Immature natural killer cell (primary cell): ENCODE measurements at regions not wholly inside any gene's neighbourhood (a gene's known extent, or its start where the extent isn't known, plus 50 kb on each side); places are given as distances from the start of the nearest gene placed in this dataset.

Experiments used
- DNase-seq, 3 donors: peaks; one replicate each; pipeline ENCODE4 v3.0.0; 2022; ENCODE audit warnings: mixed read lengths in 1 of 3
- H3K27ac Mint-ChIP-seq, 6 donors: one replicate each; pipeline ENCODE4 v1.8.0; 2020; ENCODE audit warnings: mixed read lengths in 6 of 6, mild to moderate bottlenecking in 5 of 6, inconsistent platforms in 4 of 6, moderate library complexity in 3 of 6
- H3K27me3 Mint-ChIP-seq, 3 donors: one replicate each; pipeline ENCODE4 v1.8.0; 2020 to 2021; ENCODE audit warnings: low read depth in 3 of 3, mild to moderate bottlenecking in 3 of 3, mixed read lengths in 3 of 3, moderate library complexity in 3 of 3, inconsistent platforms in 1 of 3
- H3K36me3 Mint-ChIP-seq, 3 donors: one replicate each; pipeline ENCODE4 v1.8.0; 2020; ENCODE audit warnings: mixed read lengths in 3 of 3, inconsistent platforms in 2 of 3, mild to moderate bottlenecking in 2 of 3
- H3K4me1 Mint-ChIP-seq, 2 donors: one replicate each; pipeline ENCODE4 v1.8.0; 2020; ENCODE audit warnings: inconsistent platforms in 2 of 2, mild to moderate bottlenecking in 2 of 2, mixed read lengths in 2 of 2, moderate library complexity in 1 of 2
- H3K4me3 Mint-ChIP-seq, 5 donors: one replicate each; pipeline ENCODE4 v1.8.0; 2020; ENCODE audit warnings: mild to moderate bottlenecking in 5 of 5, mixed read lengths in 5 of 5, inconsistent platforms in 3 of 5, moderate library complexity in 3 of 5
- H3K9me3 Mint-ChIP-seq, 6 donors: one replicate each; pipeline ENCODE4 v1.8.0; 2020; ENCODE audit warnings: mild to moderate bottlenecking in 6 of 6, mixed read lengths in 6 of 6, inconsistent platforms in 4 of 6, moderate library complexity in 3 of 6

GRCh38 chr13:76783798-76784197 is 102.4 kb downstream of the KCTD12 start:
- Mint-ChIP-seq H3K4me3 (no peak overlapping the region), H3K27me3 (peaks cover 0 to 11% (median 1%) of the 10 kb centered on the region in 3 donors), H3K9me3 (peaks cover 0 to 11% (median 3%) of the 10 kb centered on the region in 6 donors), H3K4me1 (no peaks in the 10 kb centered on the region), H3K27ac (no peak overlapping the region), H3K36me3 (no peaks in the 10 kb centered on the region)
- DNase-seq, result no peak

GRCh38 chr13:76778853-76779252 is 107.4 kb downstream of the KCTD12 start:
- H3K4me1 Mint-ChIP-seq, result no peaks in the 10 kb centered on the region
- no peak overlapping the region for H3K4me3 Mint-ChIP-seq
- H3K27me3 Mint-ChIP-seq, result peaks cover 0 to 12% (median 2%) of the 10 kb centered on the region in 3 donors
- H3K9me3 Mint-ChIP-seq, result peaks cover 0 to 2% (median 0%) of the 10 kb centered on the region in 6 donors
- H3K36me3 Mint-ChIP-seq, result no peaks in the 10 kb centered on the region
- no peak overlapping the region for H3K27ac Mint-ChIP-seq
- DNase-seq, result no peak

DNA sequence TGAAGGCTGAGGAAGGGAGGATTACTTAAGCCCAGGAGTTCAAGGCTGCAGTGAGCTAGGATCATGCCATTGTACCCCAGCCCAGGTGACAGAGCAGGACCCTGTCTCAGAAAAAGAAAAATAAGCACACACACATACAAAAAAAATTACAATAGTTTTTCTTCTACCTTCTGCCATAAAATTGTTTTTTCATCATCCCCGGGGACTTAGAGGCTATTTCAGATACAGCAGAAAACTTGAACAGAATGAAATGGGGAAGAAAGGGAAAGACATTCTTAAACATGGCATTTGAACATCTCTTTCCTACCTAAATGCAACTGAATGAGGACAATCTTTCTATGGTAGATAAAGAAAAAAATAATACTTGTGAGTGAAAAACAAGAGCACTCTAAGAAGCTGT is 109.1 kb downstream of the KCTD12 start:
- Mint-ChIP-seq H3K36me3 (no peaks in the 10 kb centered on the region), H3K4me1 (no peaks in the 10 kb centered on the region), H3K4me3 (no peak overlapping the region), H3K27me3 (peaks cover 0 to 12% (median 2%) of the 10 kb centered on the region in 3 donors), H3K27ac (no peak overlapping the region), H3K9me3 (peaks cover 0 to 2% (median 0%) of the 10 kb centered on the region in 6 donors)
- no peak for DNase-seq

DNA sequence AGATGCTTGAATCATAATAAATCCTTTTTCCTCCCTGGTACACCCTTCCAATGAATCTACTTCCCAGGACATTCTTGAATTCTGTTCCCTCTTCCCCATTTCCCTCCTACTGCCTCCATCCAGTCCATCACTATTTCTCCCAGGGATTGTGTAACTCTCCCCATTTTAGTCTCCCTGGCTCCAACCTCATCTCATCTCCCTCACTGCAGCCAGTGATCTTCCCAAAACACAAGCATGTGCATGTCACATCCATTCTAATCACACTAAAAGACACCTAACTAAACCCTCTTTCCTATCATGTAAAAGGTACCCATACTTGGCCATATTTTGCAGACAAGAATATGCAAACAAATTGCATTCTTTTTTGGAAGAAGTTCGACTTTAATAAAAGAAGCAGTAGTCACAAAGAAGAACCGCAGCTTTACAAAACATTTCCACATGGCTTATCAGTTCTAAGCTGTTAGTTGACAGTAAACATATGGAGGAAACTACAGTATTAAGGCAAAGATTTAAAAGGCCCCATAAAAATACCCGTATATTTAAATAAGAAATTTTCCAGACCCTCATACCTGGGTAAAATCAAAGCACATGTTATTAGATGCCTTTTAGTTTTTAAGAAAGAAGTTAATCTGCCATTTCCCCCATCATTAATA is 111.0 kb downstream of the KCTD12 start:
- no peak for DNase-seq
- H3K36me3 Mint-ChIP-seq, result no peaks in the 10 kb centered on the region
- no peak overlapping the region for H3K4me3 Mint-ChIP-seq
- H3K27me3 Mint-ChIP-seq, result peaks cover 0 to 5% (median 2%) of the 10 kb centered on the region in 3 donors
- no peaks in the 10 kb centered on the region for H3K4me1 Mint-ChIP-seq
- no peak overlapping the region for H3K27ac Mint-ChIP-seq
- H3K9me3 Mint-ChIP-seq, result peaks cover 0 to 2% (median 0%) of the 10 kb centered on the region in 6 donors

- Mint-ChIP-seq H3K27me3 (peaks cover 0 to 3% (median 2%) of the 10 kb centered on the region in 3 donors), H3K4me1 (no peaks in the 10 kb centered on the region), H3K9me3 (no peaks in the 10 kb centered on the region), H3K36me3 (no peaks in the 10 kb centered on the region), H3K27ac (no peak overlapping the region), H3K4me3 (no peak overlapping the region)
- DNase-seq, result no peak
Observed at GRCh38 chr13:76773448-76774094, 112.6 kb downstream of the KCTD12 start.

- DNase-seq, result no peak
- no peaks in the 10 kb centered on the region for H3K36me3 Mint-ChIP-seq
- H3K4me3 Mint-ChIP-seq, result no peak overlapping the region
- no peaks in the 10 kb centered on the region for H3K4me1 Mint-ChIP-seq
- H3K27ac Mint-ChIP-seq, result no peak overlapping the region
- H3K9me3 Mint-ChIP-seq, result no peaks in the 10 kb centered on the region
- H3K27me3 Mint-ChIP-seq, result peaks cover 0 to 2% (median 0%) of the 10 kb centered on the region in 3 donors
Observed at GRCh38 chr13:76772241-76772640, 114.0 kb downstream of the KCTD12 start.

DNA sequence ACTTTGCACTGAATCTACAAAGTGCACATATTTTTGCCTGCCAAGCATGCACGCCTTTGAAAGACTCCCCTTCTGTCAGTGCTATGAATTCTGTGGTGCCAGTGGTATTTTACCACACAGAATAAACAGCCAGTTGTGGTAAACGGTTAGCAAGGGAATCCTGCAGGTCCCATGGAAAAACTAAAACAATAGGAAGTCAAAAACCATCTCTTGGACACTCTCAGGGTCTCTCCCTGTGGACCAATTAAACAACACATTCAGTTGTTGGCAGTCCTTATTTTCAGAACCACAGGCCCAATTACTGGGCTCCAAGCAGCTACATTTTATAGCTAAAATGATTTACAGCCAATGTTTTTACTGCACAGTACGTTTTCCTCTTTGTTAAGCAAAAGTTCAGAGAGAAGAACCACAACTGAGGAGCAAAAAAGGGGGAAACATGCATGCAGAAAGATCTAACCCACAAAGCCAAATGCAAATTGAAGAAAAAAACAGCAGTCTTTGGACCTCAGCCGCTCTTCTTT is 116.9 kb downstream of the KCTD12 start:
- H3K27ac Mint-ChIP-seq, result no peak overlapping the region
- H3K9me3 Mint-ChIP-seq, result no peaks in the 10 kb centered on the region
- no peaks in the 10 kb centered on the region for H3K36me3 Mint-ChIP-seq
- no peaks in the 10 kb centered on the region for H3K27me3 Mint-ChIP-seq
- no peak for DNase-seq
- H3K4me3 Mint-ChIP-seq, result no peak overlapping the region
- H3K4me1 Mint-ChIP-seq, result no peaks in the 10 kb centered on the region

DNA sequence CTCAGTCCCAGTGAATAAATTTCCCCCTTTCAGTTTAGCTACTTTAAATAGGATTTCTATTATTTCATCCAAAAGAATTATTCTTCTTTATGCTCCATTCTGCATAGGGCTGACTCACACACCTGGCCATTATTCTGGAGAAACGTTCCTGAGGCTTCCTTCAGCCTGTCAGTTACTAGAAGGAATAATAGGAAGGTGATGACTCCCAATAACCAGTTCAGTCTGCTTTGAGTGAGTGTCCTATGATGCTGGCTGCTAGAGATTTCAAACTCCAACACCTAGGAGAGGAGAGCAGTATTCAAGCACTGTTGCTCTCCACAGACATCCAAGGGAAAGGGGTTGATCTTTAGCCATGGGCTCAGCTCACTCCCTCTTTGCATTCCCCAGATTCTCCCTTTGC is 117.8 kb downstream of the KCTD12 start:
- Mint-ChIP-seq H3K27me3 (no peaks in the 10 kb centered on the region), H3K27ac (no peak overlapping the region), H3K36me3 (no peaks in the 10 kb centered on the region), H3K4me1 (no peaks in the 10 kb centered on the region), H3K9me3 (no peaks in the 10 kb centered on the region), H3K4me3 (no peak overlapping the region)
- no peak for DNase-seq

DNA sequence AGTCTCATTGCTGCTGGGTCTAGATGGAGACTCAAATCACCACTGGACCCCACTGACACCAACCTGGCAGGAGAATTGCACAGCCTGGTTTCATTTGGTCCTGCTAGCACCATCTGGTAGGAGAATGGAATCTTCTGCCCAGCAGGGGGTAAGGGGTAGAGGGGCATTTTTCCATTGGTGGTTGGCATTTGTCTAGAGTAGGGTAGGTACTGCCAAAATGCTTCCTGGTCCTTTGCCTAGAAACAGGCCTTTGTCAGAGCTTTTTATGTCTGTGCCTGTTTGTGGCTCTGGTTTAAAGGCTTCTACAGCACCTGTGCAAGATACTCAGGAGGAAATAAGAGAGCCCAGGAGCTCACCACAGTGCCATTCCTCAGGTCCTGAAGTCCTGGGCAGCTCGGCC is 121.3 kb downstream of the KCTD12 start:
- H3K36me3 Mint-ChIP-seq, result no peaks in the 10 kb centered on the region
- H3K4me3 Mint-ChIP-seq, result no peak overlapping the region
- H3K9me3 Mint-ChIP-seq, result no peaks in the 10 kb centered on the region
- H3K4me1 Mint-ChIP-seq, result no peaks in the 10 kb centered on the region
- H3K27ac Mint-ChIP-seq, result no peak overlapping the region
- H3K27me3 Mint-ChIP-seq, result no peaks in the 10 kb centered on the region
- no peak for DNase-seq

DNA sequence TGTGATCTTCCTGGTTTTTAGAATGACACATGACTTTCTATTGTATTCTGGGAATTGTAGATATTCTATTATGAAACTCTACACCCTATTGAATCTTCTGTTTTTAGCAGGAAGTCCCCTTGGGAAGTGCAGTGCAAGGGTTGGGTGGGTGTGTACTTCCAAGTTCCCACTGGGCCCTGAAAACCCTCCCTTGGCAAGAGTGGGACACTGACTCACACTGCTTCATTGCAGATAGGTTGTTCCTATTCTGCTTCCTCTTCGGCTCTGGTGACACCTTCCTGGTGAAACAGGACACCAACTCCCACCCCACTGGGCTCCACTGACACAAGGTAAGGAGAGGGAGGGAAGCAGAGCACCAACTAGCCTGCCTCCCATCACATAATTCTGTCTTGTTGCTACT is 121.8 kb downstream of the KCTD12 start:
- Mint-ChIP-seq H3K27me3 (no peaks in the 10 kb centered on the region), H3K36me3 (no peaks in the 10 kb centered on the region), H3K27ac (no peak overlapping the region), H3K4me3 (no peak overlapping the region), H3K4me1 (no peaks in the 10 kb centered on the region), H3K9me3 (no peaks in the 10 kb centered on the region)
- DNase-seq, result no peak

GRCh38 chr13:76762721-76763120 is 123.5 kb downstream of the KCTD12 start:
- H3K9me3 Mint-ChIP-seq, result no peaks in the 10 kb centered on the region
- no peak for DNase-seq
- no peaks in the 10 kb centered on the region for H3K4me1 Mint-ChIP-seq
- peaks cover 0 to 2% (median 0%) of the 10 kb centered on the region in 3 donors for H3K27me3 Mint-ChIP-seq
- no peaks in the 10 kb centered on the region for H3K36me3 Mint-ChIP-seq
- no peak overlapping the region for H3K27ac Mint-ChIP-seq
- H3K4me3 Mint-ChIP-seq, result no peak overlapping the region

DNA sequence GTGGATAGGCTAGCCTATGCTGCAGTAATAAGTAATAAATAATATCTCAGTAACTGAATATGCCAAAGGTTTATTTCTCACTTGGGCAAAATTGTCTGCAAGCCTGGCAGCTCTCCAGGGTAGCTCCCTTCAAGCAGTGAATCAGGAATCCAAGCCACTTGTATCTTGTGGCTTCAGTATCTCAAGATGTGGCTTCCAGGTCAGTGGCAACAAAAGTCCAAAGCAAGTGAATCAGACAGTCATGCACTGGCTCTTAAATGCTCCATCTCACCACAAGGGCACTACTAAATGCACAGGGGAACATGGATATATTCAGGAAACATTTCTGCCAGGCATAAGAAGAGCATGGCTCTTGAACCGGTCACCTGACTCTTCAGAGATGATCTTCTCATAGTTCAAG is 126.3 kb downstream of the KCTD12 start:
- Mint-ChIP-seq H3K36me3 (no peaks in the 10 kb centered on the region), H3K9me3 (no peaks in the 10 kb centered on the region), H3K4me1 (no peaks in the 10 kb centered on the region), H3K4me3 (no peak overlapping the region), H3K27ac (no peak overlapping the region), H3K27me3 (peaks cover 0 to 2% (median 0%) of the 10 kb centered on the region in 3 donors)
- DNase-seq, result no peak

DNA sequence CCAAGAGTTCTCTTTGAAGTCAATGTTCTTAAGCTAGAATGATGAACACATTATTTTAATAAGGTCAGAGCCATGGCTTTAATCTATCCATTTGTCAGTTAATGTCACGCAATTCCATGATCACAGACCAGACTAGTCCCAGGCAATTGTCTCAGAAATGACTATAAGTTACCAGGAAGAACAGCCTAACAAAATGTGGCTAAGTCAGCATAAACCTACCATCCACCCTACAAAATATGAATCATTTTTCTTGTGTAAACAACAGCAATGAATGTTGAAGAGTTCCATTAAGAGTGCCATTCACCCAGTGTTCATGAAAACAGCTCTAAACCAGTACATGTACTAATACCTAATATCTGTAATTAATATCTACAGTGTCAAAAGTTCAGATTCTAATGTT is 127.5 kb downstream of the KCTD12 start:
- no peak for DNase-seq
- H3K27me3 Mint-ChIP-seq, result peaks cover 0 to 2% (median 0%) of the 10 kb centered on the region in 3 donors
- no peaks in the 10 kb centered on the region for H3K4me1 Mint-ChIP-seq
- peaks cover 0 to 3% (median 0%) of the 10 kb centered on the region in 6 donors for H3K9me3 Mint-ChIP-seq
- no peak overlapping the region for H3K27ac Mint-ChIP-seq
- no peak overlapping the region for H3K4me3 Mint-ChIP-seq
- H3K36me3 Mint-ChIP-seq, result no peaks in the 10 kb centered on the region

- no peak overlapping the region for H3K4me3 Mint-ChIP-seq
- peaks cover 0 to 2% (median 0%) of the 10 kb centered on the region in 3 donors for H3K27me3 Mint-ChIP-seq
- no peak overlapping the region for H3K27ac Mint-ChIP-seq
- DNase-seq, result no peak
- H3K4me1 Mint-ChIP-seq, result no peaks in the 10 kb centered on the region
- H3K36me3 Mint-ChIP-seq, result no peaks in the 10 kb centered on the region
- peaks cover 0 to 3% (median 0%) of the 10 kb centered on the region in 6 donors for H3K9me3 Mint-ChIP-seq
Observed at GRCh38 chr13:76758257-76758656, 127.9 kb downstream of the KCTD12 start.
